ENCODE measurements at regions not wholly inside any gene's neighbourhood (a gene's known extent, or its start where the extent isn't known, plus 50 kb on each side); places are given as distances from the start of the nearest gene placed in this dataset.

GRCh38 chr3:89740881-89741177, 633.4 kb downstream of the EPHA3 start:
- TF ChIP-seq CTCF (IDR thresholded peaks at IDR 0.05) (no peak), POLR2A (IDR thresholded peaks at IDR 0.05) (no peak)
